GM18870 (cell line): ENCODE measurements at regions not wholly inside any gene's neighbourhood (a gene's known extent, or its start where the extent isn't known, plus 50 kb on each side); places are given as distances from the start of the nearest gene placed in this dataset.
"Not testable (repeated sequence)": the region's sequence is repeated elsewhere in the genome, so short reads cannot be mapped to it uniquely, and the experiment has no call there.

Experiments used
- ATAC-seq: cut with Tn5 transposase; IDR thresholded peaks from one replicate; pipeline ENCODE4 v1.9.1; 2021; ENCODE audit warnings: moderate library complexity; ENCODE audit not compliant: unreplicated experiment

DNA sequence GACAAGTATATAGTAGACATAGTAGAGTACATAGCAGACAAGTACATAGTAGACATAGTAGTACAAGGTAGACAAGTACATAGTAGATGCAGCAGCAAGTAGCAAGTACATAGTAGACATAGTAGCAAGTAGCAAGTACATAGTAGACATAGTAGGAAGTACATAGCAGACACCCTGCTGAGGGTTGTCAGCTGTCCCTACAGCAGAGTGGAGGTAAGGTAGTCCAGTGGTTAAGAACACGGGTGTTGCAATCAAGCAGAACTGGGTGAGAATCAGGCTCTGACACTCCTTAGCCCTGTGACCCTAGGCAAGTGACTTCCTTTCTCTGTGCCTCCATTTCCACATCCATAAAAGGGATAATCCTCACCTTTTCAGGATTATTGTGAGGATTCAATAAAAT is 94.7 kb downstream of the NOG start:
- no peak for ATAC-seq

- no peak for ATAC-seq
Observed at GRCh38 chr17:56690441-56691291, 97.2 kb downstream of the NOG start.

DNA sequence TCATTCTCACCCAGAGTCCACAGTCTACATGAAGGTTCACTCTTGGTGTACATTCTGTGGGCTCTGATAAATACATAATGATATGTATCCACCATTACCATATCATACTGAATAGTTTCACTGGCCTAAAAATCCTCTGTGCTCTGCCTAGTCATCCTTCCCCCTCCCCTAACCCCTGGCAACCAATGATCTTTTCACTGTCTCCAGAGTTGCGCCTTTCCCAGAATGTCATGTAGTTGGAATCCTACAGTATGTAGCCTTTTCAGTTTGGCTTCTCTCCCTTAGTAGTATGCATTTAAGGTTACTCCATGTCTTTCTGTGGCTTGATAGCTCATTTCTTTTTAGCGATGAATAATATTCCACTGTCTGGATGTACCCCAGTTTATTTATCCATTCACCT is 101.3 kb downstream of the NOG start:
- ATAC-seq: no peak

GRCh38 chr17:56697190-56697589 is 103.7 kb downstream of the NOG start:
- no peak for ATAC-seq

DNA sequence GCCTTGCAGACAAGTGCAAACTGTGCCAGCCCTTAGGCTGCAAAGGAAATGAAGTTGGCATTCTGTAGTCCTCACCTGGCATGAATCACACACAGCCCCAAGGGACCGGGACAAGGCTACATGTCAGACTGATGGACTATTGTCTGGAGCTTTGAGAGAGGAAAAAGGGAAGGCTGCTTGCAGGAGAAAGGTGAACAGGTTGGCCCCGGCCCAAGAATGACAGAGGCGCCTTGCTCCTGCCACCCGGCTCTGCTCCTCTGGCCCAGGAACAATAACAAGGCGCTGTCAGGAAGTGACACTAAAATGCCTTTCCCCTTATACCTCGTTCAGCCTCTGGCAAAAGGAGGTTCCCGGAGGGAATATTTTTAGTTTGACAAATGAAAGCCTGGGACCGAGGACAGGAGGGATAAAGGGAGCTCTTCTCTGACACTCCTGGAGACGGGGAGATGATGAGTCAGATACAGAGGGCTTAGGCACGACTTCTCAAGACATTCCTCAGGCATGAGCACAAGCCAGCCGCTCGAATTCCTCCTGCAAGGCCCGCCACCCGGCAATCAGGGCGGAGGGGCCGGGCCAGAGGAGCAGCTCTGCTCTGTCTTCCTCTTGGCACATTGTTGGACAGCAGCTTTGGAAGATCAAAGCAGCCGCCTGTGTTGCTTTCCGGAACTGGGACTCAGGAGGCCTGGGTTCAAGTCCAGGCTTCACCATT is 105.8 kb downstream of the NOG start:
- ATAC-seq: no peak

DNA sequence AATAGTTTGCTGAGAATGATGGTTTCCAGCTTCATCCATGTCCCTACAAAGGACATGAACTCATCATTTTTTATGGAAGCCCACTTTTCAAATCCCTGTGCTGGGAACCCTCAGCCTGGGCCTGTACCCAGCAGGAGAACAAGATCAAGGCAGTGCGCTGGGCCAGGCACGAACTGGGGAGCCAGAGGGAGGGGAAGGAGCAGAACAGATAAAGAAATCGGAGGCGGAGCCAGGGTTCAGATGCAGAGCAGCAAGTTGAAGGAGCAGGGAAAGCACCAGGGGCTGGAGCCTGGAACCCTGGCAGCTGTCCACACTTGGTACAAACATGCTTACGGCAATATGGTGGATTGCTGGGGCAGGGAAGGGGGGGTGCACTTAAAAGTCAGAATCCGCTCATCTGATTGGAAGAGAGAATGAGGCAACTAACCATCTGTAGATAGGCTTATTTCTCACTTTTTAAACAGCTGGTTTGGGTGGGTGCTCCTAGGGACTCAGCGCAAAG is 107.5 kb downstream of the NOG start:
- no peak for ATAC-seq

DNA sequence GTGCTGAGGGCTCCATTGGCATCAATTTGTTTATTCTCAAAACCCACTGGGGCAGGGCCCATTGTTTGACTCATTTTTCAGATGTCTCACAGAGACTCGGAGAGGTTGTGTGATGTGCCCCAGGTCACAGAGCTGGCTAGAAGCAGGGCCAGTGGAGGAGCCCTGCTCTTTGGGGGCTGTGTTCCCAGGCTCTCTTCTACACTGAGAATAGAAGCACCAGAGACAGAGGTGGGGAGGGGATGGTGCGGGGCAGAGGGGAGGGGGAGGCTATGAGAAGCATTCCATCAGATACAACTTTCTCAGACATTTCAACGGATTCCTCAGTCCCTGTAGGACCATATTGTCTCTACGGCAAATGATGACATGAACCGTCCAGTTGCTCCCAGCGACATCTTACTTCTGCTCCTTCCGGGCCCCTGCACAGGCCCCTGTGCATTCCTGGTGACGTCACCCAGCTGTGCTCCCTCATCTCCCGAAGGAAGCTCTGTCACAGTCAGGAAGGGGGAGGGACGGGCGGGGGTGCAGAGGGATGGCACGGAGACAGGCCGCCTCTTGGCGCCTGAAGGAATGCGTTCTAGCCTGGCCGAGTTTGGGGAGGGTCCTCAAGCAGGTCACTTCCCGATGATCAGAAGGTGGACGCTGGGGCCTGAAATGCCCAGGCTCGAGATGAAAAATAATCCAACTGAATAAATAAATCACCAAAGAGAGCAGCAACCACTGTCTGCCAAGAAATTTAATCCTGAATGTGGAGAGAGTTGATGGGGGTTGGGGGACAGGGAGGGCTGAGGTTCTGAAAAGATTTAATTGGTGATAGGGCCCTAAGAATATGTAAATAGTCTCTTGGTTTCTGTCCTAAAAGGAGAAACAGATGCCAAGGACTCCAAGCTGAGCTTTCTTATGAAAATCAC is 114.1 kb downstream of the NOG start:
- ATAC-seq: no peak

- ATAC-seq: no peak
Observed at GRCh38 chr17:56708220-56708558, 114.7 kb downstream of the NOG start.

GRCh38 chr17:56708670-56709410 is 115.3 kb downstream of the NOG start:
- no peak for ATAC-seq

DNA sequence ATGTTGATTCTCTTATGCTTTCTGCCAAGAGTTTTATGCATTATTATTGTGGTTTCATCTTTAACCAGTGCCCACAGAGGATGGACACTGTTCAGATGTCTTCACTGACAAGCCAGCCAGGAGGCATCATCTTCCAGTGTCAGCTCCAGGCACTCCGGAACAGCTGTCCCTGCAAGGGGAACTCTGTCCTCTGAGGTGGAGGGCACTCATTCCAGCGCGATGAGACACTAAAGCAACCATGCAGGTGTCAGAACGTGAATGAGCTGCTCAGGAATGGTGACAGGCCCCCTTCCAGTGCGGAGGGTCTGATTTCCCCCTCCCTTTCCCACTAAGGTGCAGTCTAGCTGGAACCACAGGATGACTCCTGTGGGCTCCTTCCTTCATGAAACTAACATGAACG is 117.5 kb downstream of the NOG start:
- no peak for ATAC-seq

DNA sequence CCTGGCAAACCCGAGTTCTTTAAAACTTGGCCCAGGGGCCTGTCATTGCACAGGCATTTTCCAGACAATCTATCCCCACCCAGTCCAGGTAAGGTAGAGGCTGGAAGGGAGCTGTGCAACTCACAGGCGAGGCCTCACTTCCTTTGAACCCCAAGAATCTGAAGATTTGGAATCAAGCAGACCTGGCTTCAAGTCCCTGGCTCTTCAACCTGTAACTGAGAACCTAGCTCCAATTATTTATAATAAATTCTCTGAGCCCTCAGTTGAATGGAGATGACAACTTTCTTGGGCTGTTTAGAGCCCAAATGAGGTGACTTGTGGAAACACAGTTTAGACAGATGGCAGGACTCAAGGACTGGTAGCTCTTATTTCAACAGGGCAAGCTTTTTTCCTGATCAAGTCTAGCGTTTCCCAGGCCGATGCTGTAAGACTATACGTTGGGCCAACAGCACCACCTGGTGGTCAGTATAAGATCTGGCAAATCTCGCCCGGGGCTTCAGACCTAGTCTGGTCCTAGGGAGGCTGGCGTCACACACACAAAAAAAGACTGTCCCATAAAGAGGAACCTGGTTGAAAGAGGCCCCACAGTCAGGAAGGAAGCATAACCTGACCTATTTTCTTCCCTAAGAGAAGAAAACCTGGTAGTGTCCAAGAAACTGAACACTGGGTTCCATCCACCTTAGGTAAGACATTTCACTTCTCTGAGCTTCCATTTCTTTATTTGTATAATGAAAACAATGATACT is 117.9 kb downstream of the C17orf67 start:
- ATAC-seq: peak; percentile 87

DNA sequence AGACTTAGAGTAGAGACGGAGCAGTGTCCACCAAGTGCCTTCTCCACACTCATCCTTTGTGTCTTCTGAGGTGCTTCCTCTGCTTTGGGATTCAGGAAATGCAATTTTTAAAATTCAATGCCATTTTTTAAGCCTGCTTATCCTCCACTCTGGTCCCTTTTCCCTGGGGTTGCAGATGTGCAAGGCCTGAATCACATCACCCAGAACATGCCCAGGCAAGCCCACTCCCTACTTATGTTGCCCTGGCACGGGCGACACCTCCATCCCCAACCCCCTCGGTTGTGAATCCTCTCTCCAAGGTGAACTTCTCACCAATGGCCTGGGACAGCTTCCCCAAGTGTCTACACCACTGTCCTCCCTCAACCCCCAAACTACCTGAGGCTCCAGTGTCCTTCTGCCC is 116.2 kb downstream of the C17orf67 start:
- ATAC-seq: no peak

DNA sequence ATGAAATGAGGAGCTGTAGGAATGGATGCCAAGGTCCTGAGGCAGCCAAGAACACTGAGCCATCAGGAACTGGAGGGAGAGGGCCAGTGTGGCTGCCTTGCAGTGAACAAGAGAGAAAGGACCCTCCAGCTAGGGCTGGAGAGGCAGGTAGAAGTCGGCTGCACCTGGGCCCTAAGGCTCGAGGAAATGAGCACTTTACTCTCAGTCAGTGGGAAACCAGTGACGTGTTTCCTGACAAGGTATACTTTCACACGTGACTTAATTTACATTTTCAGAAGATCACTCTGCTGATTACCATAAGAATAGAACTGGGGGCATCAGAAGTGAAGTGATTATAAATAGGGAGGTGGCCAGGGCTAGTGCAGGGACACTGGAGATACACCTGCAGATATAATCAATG is 115.2 kb downstream of the C17orf67 start:
- no peak for ATAC-seq

DNA sequence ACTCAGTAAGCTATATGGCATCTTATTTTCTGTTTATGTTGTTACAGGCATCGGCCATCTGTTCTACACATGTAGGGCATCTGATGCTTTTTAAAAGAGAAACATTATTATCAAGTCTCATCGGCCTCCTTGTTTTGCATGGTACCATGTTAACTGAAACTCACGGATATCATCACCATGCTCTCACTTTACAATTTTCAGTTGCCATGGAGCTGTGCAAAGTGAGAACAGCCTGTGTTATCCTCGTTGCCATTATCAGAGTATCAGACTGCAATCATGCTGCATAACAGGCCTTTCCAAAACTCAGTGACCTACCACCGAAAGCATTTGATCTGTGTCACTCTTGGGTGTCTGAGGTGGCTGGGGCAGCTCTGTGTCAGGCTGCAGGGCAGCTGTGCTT is 110.3 kb downstream of the C17orf67 start:
- no peak for ATAC-seq

GRCh38 chr17:56724664-56725063 is 109.1 kb downstream of the C17orf67 start:
- no peak for ATAC-seq

- ATAC-seq: no peak
Observed at GRCh38 chr17:56725144-56725543, 108.6 kb downstream of the C17orf67 start.

- ATAC-seq: no peak
Observed at GRCh38 chr17:56727876-56728617, 105.7 kb downstream of the C17orf67 start.

DNA sequence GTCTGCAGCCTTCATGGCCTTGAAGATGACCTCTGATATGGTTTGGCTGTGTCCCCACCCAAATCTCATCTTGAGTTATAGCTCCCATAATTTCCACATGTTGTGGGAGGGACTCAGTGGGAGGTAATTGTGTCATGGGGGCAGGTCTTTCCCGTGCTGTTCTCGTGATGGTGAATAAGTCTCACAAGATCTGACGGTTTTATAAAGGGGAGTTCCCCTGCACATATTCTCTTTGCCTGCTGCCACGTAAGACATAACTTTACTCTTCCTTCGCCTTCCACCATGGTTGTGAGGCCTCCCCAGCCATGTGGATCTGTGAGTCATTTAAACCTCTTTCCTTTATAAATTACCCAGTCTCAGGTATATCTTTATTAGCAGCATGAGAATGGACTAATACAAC is 102.6 kb downstream of the C17orf67 start:
- ATAC-seq: not testable (repeated sequence)

DNA sequence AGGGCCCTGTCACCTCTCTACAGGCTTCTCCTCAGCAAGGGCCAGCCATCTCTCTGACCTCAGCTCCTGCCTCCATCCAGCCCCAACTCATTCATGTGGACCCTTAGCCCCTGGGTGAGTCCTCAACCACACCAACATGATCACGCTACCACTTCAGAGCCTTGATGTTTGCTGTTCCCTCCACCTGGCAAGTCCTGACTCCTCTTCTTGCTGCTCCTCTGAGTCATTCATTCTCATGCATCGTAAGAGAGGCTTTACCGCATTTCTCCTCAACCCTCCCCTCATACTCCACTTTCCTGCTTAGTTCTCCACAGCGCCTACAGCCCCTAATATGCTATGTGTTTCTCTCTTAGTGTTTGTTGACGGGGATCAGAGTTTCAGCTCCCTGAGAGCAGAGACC is 99.9 kb downstream of the C17orf67 start:
- ATAC-seq: no peak
